ENCODE measurements at regions not wholly inside any gene's neighbourhood (a gene's known extent, or its start where the extent isn't known, plus 50 kb on each side); places are given as distances from the start of the nearest gene placed in this dataset.

GRCh38 chr11:116488836-116489389, 283.9 kb downstream of the BUD13 start:
- FAIRE-seq: no peak

GRCh38 chr11:116485425-116485824, 287.4 kb downstream of the BUD13 start:
- DNase-seq (ENCODE audit: insufficient read length, low spot score): no peak
- FAIRE-seq: no peak

More at GRCh38 chr11:116488836-116489389, 283.9 kb downstream of the BUD13 start:
- DNase-seq (ENCODE audit: insufficient read length, low spot score): no peak

GRCh38 chr11:116482716-116483115, 290.1 kb downstream of the BUD13 start:
- no peak for DNase-seq (ENCODE audit: insufficient read length, low spot score)
- FAIRE-seq: no peak

GRCh38 chr11:116481126-116481675, 291.6 kb downstream of the BUD13 start:
- DNase-seq (ENCODE audit: insufficient read length, low spot score) (no peak), FAIRE-seq (no peak)

- no peak for DNase-seq (ENCODE audit: insufficient read length, low spot score)
- no peak for FAIRE-seq
Observed at GRCh38 chr11:116478669-116479668, 293.8 kb downstream of the BUD13 start.

GRCh38 chr11:116478205-116478604, 294.6 kb downstream of the BUD13 start:
- FAIRE-seq (no peak), DNase-seq (ENCODE audit: insufficient read length, low spot score) (no peak)

GRCh38 chr11:116473790-116474346, 298.9 kb downstream of the BUD13 start:
- FAIRE-seq: no peak
- no peak for DNase-seq (ENCODE audit: insufficient read length, low spot score)

- DNase-seq (ENCODE audit: insufficient read length, low spot score): no peak
Observed at GRCh38 chr11:116473206-116473769, 299.5 kb downstream of the BUD13 start.

GRCh38 chr11:116472651-116473050, 300.1 kb downstream of the BUD13 start:
- FAIRE-seq: no peak

More at GRCh38 chr11:116473206-116473769, 299.5 kb downstream of the BUD13 start:
- no peak for FAIRE-seq

GRCh38 chr11:116471608-116472256, 301.1 kb downstream of the BUD13 start:
- DNase-seq (ENCODE audit: insufficient read length, low spot score) (no peak), FAIRE-seq (no peak)

More at GRCh38 chr11:116472651-116473050, 300.1 kb downstream of the BUD13 start:
- no peak for DNase-seq (ENCODE audit: insufficient read length, low spot score)

- FAIRE-seq (no peak), DNase-seq (ENCODE audit: insufficient read length, low spot score) (no peak)
Observed at GRCh38 chr11:116468699-116469098, 304.1 kb downstream of the BUD13 start.

GRCh38 chr11:116467823-116468222, 305.0 kb downstream of the BUD13 start:
- DNase-seq (ENCODE audit: insufficient read length, low spot score) (no peak), FAIRE-seq (no peak)

- no peak for FAIRE-seq
- DNase-seq (ENCODE audit: insufficient read length, low spot score): no peak
Observed at GRCh38 chr11:116466801-116467200, 306.0 kb downstream of the BUD13 start.

GRCh38 chr11:116466191-116466590, 306.6 kb downstream of the BUD13 start:
- FAIRE-seq (no peak), DNase-seq (ENCODE audit: insufficient read length, low spot score) (no peak)

GRCh38 chr11:116465056-116465455, 307.7 kb downstream of the BUD13 start:
- no peak for DNase-seq (ENCODE audit: insufficient read length, low spot score)

GRCh38 chr11:116461789-116462188, 311.0 kb downstream of the BUD13 start:
- no peak for DNase-seq (ENCODE audit: insufficient read length, low spot score)
- FAIRE-seq: no peak

More at GRCh38 chr11:116465056-116465455, 307.7 kb downstream of the BUD13 start:
- no peak for FAIRE-seq

- FAIRE-seq (no peak), DNase-seq (ENCODE audit: insufficient read length, low spot score) (no peak)
Observed at GRCh38 chr11:116460156-116460920, 312.4 kb downstream of the BUD13 start.

- DNase-seq (ENCODE audit: insufficient read length, low spot score) (no peak), FAIRE-seq (no peak)
Observed at GRCh38 chr11:116459185-116460045, 313.4 kb downstream of the BUD13 start.

GRCh38 chr11:116458546-116458945, 314.2 kb downstream of the BUD13 start:
- DNase-seq (ENCODE audit: insufficient read length, low spot score) (no peak), FAIRE-seq (no peak)
